ENCODE measurements at regions not wholly inside any gene's neighbourhood (a gene's known extent, or its start where the extent isn't known, plus 50 kb on each side); places are given as distances from the start of the nearest gene placed in this dataset.
"Not testable (repeated sequence)": the region's sequence is repeated elsewhere in the genome, so short reads cannot be mapped to it uniquely, and the experiment has no call there.

DNA sequence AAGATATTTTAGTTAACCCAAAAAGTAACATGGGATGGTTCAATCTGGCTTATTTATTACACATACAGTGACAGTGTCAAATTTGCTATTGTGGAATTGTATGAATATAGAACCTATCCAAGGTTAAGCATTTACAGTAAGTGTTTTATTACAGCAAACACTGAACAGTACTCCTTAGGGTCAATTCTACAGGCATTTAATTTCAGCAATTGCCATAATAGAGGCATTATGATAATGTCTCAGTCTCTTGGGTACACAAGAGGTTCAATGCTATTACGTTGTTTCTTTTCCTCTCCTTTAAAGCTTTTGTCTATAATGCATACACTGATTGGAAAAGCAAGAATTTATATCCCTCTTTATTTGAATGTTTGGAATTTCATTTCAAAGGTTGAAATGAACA, 275.7 kb upstream of the NAALADL2 start:
- TF ChIP-seq ZFX (IDR thresholded peaks at IDR 0.05): no peak
- TF ChIP-seq, protein P1, sequence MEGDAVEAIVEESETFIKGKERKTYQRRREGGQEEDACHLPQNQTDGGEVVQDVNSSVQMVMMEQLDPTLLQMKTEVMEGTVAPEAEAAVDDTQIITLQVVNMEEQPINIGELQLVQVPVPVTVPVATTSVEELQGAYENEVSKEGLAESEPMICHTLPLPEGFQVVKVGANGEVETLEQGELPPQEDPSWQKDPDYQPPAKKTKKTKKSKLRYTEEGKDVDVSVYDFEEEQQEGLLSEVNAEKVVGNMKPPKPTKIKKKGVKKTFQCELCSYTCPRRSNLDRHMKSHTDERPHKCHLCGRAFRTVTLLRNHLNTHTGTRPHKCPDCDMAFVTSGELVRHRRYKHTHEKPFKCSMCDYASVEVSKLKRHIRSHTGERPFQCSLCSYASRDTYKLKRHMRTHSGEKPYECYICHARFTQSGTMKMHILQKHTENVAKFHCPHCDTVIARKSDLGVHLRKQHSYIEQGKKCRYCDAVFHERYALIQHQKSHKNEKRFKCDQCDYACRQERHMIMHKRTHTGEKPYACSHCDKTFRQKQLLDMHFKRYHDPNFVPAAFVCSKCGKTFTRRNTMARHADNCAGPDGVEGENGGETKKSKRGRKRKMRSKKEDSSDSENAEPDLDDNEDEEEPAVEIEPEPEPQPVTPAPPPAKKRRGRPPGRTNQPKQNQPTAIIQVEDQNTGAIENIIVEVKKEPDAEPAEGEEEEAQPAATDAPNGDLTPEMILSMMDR (conservative IDR thresholded peaks at IDR 0.05): no peak

DNA sequence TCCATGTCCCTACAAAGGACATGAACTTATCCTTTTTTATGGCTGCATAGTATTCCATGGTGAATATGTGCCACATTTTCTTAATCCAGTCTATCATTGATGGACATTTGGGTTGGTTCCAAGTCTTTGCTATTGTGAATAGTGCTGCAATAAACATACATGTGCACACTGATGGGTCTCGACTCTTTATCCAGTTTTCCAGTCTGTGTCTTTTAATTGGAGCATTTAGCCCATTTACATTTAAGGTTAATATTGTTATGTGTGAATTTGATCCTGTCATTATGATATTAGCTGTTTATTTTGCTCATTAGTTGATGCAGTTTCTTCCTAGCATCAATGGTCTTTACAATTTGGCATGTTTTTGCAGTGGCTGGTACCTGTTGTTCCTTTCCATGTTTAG, 272.0 kb upstream of the NAALADL2 start:
- H3K27ac ChIP-seq: not testable (repeated sequence)

More for the DNA sequence above, 275.7 kb upstream of the NAALADL2 start:
- H3K27ac ChIP-seq: no peak overlapping the region

DNA sequence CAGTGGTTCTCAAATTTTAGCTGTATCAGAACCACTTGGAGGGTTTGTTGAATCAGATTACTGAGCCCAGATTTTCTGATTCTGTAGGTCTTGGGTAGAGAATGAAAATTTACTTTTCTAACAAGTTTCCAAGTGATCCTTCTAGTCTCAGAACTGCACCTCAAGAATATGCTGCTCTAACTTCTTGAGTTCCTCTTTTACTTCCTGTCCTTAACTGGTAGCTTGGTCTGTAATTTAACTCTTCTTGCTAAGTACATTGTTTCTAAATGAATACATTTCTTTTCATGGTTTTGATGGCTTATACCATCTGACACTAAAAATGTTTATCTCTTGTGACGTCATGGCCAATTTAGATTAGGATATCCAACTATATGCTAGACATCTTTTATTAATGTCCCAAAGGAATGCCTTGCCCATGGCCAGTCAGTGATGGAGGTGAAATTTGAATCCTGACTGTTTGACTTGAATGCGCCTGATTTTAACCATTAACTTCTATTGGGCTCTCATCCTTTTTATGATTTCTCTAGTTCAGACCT, 262.6 kb upstream of the NAALADL2 start:
- no peak overlapping the region for H3K27ac ChIP-seq
- TF ChIP-seq, protein P1 (conservative IDR thresholded peaks at IDR 0.05): no peak
- no peak for TF ChIP-seq ZFX (IDR thresholded peaks at IDR 0.05)

DNA sequence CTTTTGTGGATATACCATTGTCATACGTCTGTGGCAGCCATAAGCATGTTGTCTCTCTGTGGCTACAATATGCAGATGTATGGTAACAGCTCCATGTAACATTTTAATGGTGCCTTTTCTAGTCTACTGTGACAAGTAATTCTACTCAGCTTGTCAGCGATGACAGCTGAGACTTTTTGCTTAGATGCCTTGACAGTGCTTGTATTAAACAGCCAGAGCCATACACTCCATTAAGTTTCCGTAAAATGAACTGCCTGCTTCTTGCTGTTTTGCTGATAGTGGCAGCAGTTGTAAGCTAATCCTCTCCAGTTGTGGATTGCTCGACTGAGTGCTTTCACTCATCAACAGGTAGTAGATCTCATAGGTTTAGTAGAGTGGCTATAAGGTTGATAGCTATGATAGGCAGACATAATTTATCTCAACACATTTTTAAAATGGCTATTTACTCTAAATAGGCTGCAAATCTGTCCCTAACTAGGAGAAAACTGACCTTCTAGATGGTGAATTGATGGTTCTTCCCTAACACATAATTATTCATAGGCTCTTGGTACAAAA, 260.2 kb upstream of the NAALADL2 start:
- H3K27ac ChIP-seq: no peak overlapping the region
- TF ChIP-seq, protein P1 (conservative IDR thresholded peaks at IDR 0.05): no peak
- TF ChIP-seq ZFX (IDR thresholded peaks at IDR 0.05): no peak

DNA sequence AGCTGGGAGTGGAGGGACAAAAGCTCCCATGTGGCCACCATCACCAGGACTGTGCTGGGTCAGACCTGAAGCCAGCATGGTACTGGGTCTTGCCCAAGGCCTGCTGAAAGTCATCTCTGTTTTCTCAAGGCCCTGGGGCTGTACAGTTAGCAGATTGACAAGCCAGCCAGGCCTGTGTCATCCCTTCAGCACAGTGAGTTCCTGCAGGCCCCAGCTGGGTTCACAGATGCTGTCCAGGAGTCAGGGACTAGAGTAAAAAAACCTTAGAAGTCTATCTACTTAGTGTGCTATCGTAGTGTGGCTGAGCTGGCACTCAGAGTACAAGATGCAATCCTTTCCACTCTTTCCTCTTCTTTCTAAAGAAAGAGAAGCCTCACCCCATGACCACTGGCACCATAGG, 246.0 kb upstream of the NAALADL2 start:
- TF ChIP-seq, protein P1 (conservative IDR thresholded peaks at IDR 0.05): no peak
- TF ChIP-seq ZFX (IDR thresholded peaks at IDR 0.05): no peak
- H3K27ac ChIP-seq: no peak overlapping the region

DNA sequence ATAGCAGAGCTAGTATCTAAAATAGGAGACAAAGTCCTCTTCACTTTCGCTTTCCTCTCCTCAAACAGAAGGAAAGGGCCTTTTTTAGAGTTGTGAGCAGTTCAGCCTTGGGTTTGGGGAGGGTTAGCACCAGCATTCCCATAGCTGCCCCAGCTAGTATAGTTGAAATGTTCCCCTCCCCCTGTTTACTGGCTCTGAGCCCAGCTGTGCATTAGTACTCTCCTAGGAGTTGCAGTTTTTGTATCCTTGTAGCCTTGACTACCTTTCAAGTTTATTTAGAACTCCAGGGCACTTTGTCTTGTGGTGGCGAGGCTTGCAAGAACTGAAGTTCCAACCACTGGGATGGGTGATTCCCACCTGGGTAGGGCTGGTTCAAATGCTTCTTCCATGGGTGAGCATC, 245.1 kb upstream of the NAALADL2 start:
- H3K27ac ChIP-seq: no peak overlapping the region
- TF ChIP-seq, protein P1 (conservative IDR thresholded peaks at IDR 0.05): no peak
- TF ChIP-seq ZFX (IDR thresholded peaks at IDR 0.05): no peak

DNA sequence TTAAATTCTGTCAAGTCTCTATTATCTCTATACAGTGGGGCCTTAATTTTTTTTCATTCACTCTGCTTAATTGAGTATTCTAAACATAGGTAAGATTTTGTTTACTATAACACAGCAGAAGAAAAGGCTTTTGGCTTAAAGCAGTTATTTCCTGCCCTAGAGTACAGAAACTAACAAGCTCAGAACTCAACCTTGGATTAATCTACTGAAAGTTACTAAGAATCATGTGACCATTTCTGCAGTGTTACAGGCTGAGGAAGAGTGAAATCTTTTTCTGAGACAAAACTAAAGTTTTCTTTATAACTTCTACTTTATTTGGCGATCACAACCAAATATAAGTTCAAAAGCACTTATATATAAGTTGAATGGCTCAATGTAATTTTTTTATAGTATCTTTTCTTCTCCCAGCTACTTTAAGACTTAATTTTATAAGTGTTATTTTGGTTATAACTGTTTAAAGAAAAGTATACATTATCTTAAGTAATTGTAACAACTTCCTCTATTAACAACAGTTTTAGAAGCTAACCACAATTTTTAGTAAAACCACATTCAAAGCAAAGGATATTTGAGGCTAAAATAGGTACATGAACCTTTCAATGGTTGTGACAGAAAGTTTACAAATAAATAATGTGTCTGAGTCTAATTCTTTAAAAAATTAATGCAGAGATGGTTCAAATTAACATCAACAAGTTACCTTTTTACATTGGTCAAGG, 240.6 kb upstream of the NAALADL2 start:
- no peak overlapping the region for H3K27ac ChIP-seq
- TF ChIP-seq ZFX (IDR thresholded peaks at IDR 0.05): no peak
- TF ChIP-seq, protein P1 (conservative IDR thresholded peaks at IDR 0.05): no peak
